ENCODE measurements at regions not wholly inside any gene's neighbourhood (a gene's known extent, or its start where the extent isn't known, plus 50 kb on each side); places are given as distances from the start of the nearest gene placed in this dataset.

- TF ChIP-seq CTCF (conservative IDR thresholded peaks at IDR 0.05; ENCODE audit: low read depth, low read length), result no peak
- no peak overlapping the region for H3K4me3 ChIP-seq (ENCODE audit: low read depth, low read length)
- no peak for DNase-seq (ENCODE audit: low read depth)
Measured at GRCh38 chr10:2188371-2188770, 451.0 kb upstream of the ADARB2 start.

GRCh38 chr10:2173327-2173726 is 436.0 kb upstream of the ADARB2 start:
- TF ChIP-seq CTCF (conservative IDR thresholded peaks at IDR 0.05; ENCODE audit: low read depth, low read length), result no peak
- no peak for DNase-seq (ENCODE audit: low read depth)
- H3K4me3 ChIP-seq (ENCODE audit: low read depth, low read length), result no peak overlapping the region

- H3K4me3 ChIP-seq (ENCODE audit: low read depth, low read length), result no peak overlapping the region
- DNase-seq (ENCODE audit: low read depth), result no peak
- no peak for TF ChIP-seq CTCF (conservative IDR thresholded peaks at IDR 0.05; ENCODE audit: low read depth, low read length)
Measured at GRCh38 chr10:2165771-2166460, 428.6 kb upstream of the ADARB2 start.

- H3K4me3 ChIP-seq (ENCODE audit: low read depth, low read length), result no peak overlapping the region
- TF ChIP-seq CTCF (conservative IDR thresholded peaks at IDR 0.05; ENCODE audit: low read depth, low read length), result no peak
- no peak for DNase-seq (ENCODE audit: low read depth)
Measured at GRCh38 chr10:2150288-2150687, 413.0 kb upstream of the ADARB2 start.

- no peak for DNase-seq (ENCODE audit: low read depth)
- H3K4me3 ChIP-seq (ENCODE audit: low read depth, low read length), result no peak overlapping the region
- TF ChIP-seq CTCF (conservative IDR thresholded peaks at IDR 0.05; ENCODE audit: low read depth, low read length), result no peak
Measured at GRCh38 chr10:2145926-2146478, 408.7 kb upstream of the ADARB2 start.

GRCh38 chr10:2145491-2145890 is 408.2 kb upstream of the ADARB2 start:
- DNase-seq (ENCODE audit: low read depth), result no peak
- H3K4me3 ChIP-seq (ENCODE audit: low read depth, low read length), result no peak overlapping the region
- TF ChIP-seq CTCF (conservative IDR thresholded peaks at IDR 0.05; ENCODE audit: low read depth, low read length), result no peak

GRCh38 chr10:2144584-2144983 is 407.3 kb upstream of the ADARB2 start:
- no peak overlapping the region for H3K4me3 ChIP-seq (ENCODE audit: low read depth, low read length)
- TF ChIP-seq CTCF (conservative IDR thresholded peaks at IDR 0.05; ENCODE audit: low read depth, low read length), result no peak
- DNase-seq (ENCODE audit: low read depth), result peak; percentile 50
